Testis (tissue), 2 donors: ENCODE measurements at regions not wholly inside any gene's neighbourhood (a gene's known extent, or its start where the extent isn't known, plus 50 kb on each side); places are given as distances from the start of the nearest gene placed in this dataset.

ENCODE experiments used
- CTCF ChIP-seq, 3 experiments: fragments of 450-650 bp in 2 of 3; fragments of 200-600 bp in 1 of 3; sonication (generic) in 1 of 3; IDR thresholded peaks; one replicate each; pipeline ENCODE4 v1.5.1; 2016 to 2019; ENCODE audit warnings: antibody characterized with exemption in 3 of 3, mild to moderate bottlenecking in 2 of 3, moderate library complexity in 1 of 3
- POLR2A ChIP-seq: fragments of 450-650 bp; IDR thresholded peaks from one replicate; pipeline ENCODE4 v1.6.1; 2017; ENCODE audit warnings: antibody characterized with exemption, mild to moderate bottlenecking, moderate library complexity

- TF ChIP-seq CTCF (IDR thresholded peaks at IDR 0.05) (no peak), POLR2A (no peak)
Observed at GRCh38 chr1:191542444-191542843, 615.8 kb upstream of the RGS18 start.
